ENCODE measurements at regions not wholly inside any gene's neighbourhood (a gene's known extent, or its start where the extent isn't known, plus 50 kb on each side); places are given as distances from the start of the nearest gene placed in this dataset.
A peak's percentile ranks its signal among the peaks of the same experiment; 100 is the strongest.

- CTCF ChIA-PET, result no interaction called here
- POLR2A ChIA-PET, result no interaction called here
- no peak for DNase-seq (ENCODE audit: extremely low spot score)
- no peak for TF ChIP-seq ZNF384 (IDR thresholded peaks at IDR 0.05)
Observed at GRCh38 chr16:73916829-73917594, 379.6 kb upstream of the PSMD7 start.

DNA sequence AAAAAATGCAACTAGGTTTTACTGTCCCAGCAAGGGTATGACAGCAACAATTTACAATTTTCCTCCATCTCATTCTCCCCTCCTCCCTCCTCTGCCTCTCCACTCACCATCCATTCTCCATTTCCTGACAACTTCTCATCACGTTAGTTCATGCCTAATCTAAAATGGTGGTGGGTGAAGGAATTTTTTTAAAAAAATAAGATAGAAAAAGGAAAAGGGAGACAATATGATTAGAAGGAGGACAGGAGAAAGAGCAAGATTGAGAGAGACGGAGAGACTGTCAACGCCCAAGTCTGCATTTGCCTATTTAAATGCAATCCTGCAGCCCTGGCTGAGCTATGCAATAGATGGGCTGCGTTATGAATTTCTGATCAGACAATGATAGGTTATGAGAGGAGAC lies 380.7 kb upstream of the PSMD7 start:
- no peak for DNase-seq (ENCODE audit: extremely low spot score)
- no peak for TF ChIP-seq ELF4 (IDR thresholded peaks at IDR 0.05)
- no peak for TF ChIP-seq L3MBTL2 (conservative IDR thresholded peaks at IDR 0.05)
- no peak for TF ChIP-seq FOXM1 (IDR thresholded peaks at IDR 0.05; ENCODE audit: borderline replicate concordance)
- no peak for TF ChIP-seq SUZ12 (IDR thresholded peaks at IDR 0.05)
- CTCF ChIA-PET, result no interaction called here
- POLR2A ChIA-PET, result no interaction called here

DNA sequence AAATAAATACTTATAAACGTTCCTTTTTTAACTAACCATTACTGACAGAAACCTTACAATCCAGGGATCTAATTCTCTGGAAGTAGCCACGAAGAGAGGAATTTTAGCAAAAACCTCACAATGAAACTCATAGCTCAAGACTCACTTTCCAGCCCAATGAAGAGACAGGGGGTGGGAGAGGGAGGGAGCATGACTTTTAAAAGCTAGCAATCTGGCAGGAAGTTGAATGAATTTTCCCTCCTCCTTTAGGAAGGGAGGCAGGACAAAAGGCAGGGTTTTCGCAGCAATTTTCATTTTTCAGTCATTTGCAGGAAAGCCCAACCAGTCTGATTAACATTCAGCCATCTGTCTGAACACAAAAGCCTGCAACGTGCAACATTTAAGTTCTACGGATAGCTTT lies 381.5 kb upstream of the PSMD7 start:
- ChIA-PET CTCF (no interaction called here), POLR2A (no interaction called here)
- TF ChIP-seq HDGF (IDR thresholded peaks at IDR 0.05; ENCODE audit: borderline replicate concordance), result no peak
- TF ChIP-seq FOXK2 (IDR thresholded peaks at IDR 0.05), result no peak
- TF ChIP-seq, protein P1, sequence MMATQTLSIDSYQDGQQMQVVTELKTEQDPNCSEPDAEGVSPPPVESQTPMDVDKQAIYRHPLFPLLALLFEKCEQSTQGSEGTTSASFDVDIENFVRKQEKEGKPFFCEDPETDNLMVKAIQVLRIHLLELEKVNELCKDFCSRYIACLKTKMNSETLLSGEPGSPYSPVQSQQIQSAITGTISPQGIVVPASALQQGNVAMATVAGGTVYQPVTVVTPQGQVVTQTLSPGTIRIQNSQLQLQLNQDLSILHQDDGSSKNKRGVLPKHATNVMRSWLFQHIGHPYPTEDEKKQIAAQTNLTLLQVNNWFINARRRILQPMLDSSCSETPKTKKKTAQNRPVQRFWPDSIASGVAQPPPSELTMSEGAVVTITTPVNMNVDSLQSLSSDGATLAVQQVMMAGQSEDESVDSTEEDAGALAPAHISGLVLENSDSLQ (IDR thresholded peaks at IDR 0.05), result no peak
- no peak for TF ChIP-seq FOXA1 (IDR thresholded peaks at IDR 0.05)
- DNase-seq (ENCODE audit: extremely low spot score), result no peak

- no peak for TF ChIP-seq NFRKB (IDR thresholded peaks at IDR 0.05)
- no peak for TF ChIP-seq ELF4 (IDR thresholded peaks at IDR 0.05)
- TF ChIP-seq LEF1 (IDR thresholded peaks at IDR 0.05; ENCODE audit: borderline replicate concordance), result no peak
- no peak for TF ChIP-seq ZNF384 (IDR thresholded peaks at IDR 0.05)
- no peak for TF ChIP-seq TARDBP (IDR thresholded peaks at IDR 0.05)
- no peak for TF ChIP-seq ARNT (IDR thresholded peaks at IDR 0.05)
- TF ChIP-seq SUZ12 (IDR thresholded peaks at IDR 0.05), result no peak
- no peak for TF ChIP-seq HDGF (IDR thresholded peaks at IDR 0.05; ENCODE audit: borderline replicate concordance)
- TF ChIP-seq CTBP1 (IDR thresholded peaks at IDR 0.05; ENCODE audit: borderline replicate concordance), result no peak
- POLR2A ChIA-PET, result no interaction called here
- DNase-seq (ENCODE audit: extremely low spot score), result no peak
- CTCF ChIA-PET, result no interaction called here
Observed at GRCh38 chr16:73912850-73913249, 383.8 kb upstream of the PSMD7 start.

DNA sequence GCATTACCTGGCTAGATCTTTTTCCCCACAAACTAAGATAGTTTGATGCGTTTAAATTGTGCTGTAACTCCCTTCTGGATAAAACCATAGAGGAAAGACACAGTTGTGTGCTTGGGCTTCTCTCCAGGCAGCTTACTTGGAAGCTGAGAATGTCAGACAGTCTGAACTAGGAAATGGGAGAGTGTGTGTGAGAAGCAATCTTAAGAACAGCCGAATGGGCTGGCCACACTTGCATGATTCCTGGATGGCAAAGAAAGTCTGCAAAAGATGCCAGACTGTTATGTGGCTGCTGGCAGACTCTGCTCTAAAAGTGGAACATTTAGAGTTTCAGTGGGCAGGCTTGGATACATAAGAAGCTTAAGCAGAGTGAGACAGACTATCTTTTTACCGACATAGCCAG lies 384.3 kb upstream of the PSMD7 start:
- ChIA-PET POLR2A (no interaction called here), CTCF (no interaction called here)
- TF ChIP-seq ZNF384 (IDR thresholded peaks at IDR 0.05) (no peak), HDGF (IDR thresholded peaks at IDR 0.05; ENCODE audit: borderline replicate concordance) (no peak), CTBP1 (IDR thresholded peaks at IDR 0.05; ENCODE audit: borderline replicate concordance) (no peak), LEF1 (IDR thresholded peaks at IDR 0.05; ENCODE audit: borderline replicate concordance) (no peak), SP1 (IDR thresholded peaks at IDR 0.05) (no peak), FOXK2 (IDR thresholded peaks at IDR 0.05) (no peak), ARNT (IDR thresholded peaks at IDR 0.05) (no peak), FOXA1 (IDR thresholded peaks at IDR 0.05) (no peak), L3MBTL2 (conservative IDR thresholded peaks at IDR 0.05) (no peak), FOXM1 (IDR thresholded peaks at IDR 0.05; ENCODE audit: borderline replicate concordance) (no peak), NFRKB (IDR thresholded peaks at IDR 0.05) (no peak), ELF4 (IDR thresholded peaks at IDR 0.05) (no peak)
- TF ChIP-seq, protein P1 (IDR thresholded peaks at IDR 0.05), result no peak
- no peak for DNase-seq (ENCODE audit: extremely low spot score)

- ChIA-PET POLR2A (no interaction called here), CTCF (no interaction called here)
- DNase-seq (ENCODE audit: extremely low spot score), result no peak
- no peak for TF ChIP-seq ARNT (IDR thresholded peaks at IDR 0.05)
- no peak for TF ChIP-seq NFRKB (IDR thresholded peaks at IDR 0.05)
- no peak for TF ChIP-seq LEF1 (IDR thresholded peaks at IDR 0.05; ENCODE audit: borderline replicate concordance)
- no peak for TF ChIP-seq SUZ12 (IDR thresholded peaks at IDR 0.05)
- no peak for TF ChIP-seq BHLHE40 (IDR thresholded peaks at IDR 0.05; ENCODE audit: borderline replicate concordance)
- TF ChIP-seq ELF4 (IDR thresholded peaks at IDR 0.05), result no peak
- TF ChIP-seq FOXK2 (IDR thresholded peaks at IDR 0.05), result no peak
- TF ChIP-seq FOXM1 (IDR thresholded peaks at IDR 0.05; ENCODE audit: borderline replicate concordance), result no peak
- no peak for TF ChIP-seq SP1 (IDR thresholded peaks at IDR 0.05)
- TF ChIP-seq, protein P1 (IDR thresholded peaks at IDR 0.05), result no peak
- no peak for TF ChIP-seq ZNF384 (IDR thresholded peaks at IDR 0.05)
- no peak for TF ChIP-seq FOXA1 (IDR thresholded peaks at IDR 0.05)
- no peak for TF ChIP-seq TARDBP (IDR thresholded peaks at IDR 0.05)
- no peak for TF ChIP-seq HDGF (IDR thresholded peaks at IDR 0.05; ENCODE audit: borderline replicate concordance)
- no peak for TF ChIP-seq CTBP1 (IDR thresholded peaks at IDR 0.05; ENCODE audit: borderline replicate concordance)
- TF ChIP-seq L3MBTL2 (conservative IDR thresholded peaks at IDR 0.05), result no peak
Observed at GRCh38 chr16:73909529-73910035, 387.0 kb upstream of the PSMD7 start.

GRCh38 chr16:73891129-73891542 lies 405.5 kb upstream of the PSMD7 start:
- CTCF ChIA-PET, result interaction anchor here (1.2 kb wide), 1 partner anchor 12 kb away, joined by 3 read pairs; no protein-coding TSS in a partner anchor
- TF ChIP-seq TARDBP (IDR thresholded peaks at IDR 0.05) (no peak), ZNF384 (IDR thresholded peaks at IDR 0.05) (no peak), FOXK2 (IDR thresholded peaks at IDR 0.05) (no peak), LEF1 (IDR thresholded peaks at IDR 0.05; ENCODE audit: borderline replicate concordance) (no peak), SUZ12 (IDR thresholded peaks at IDR 0.05) (no peak), FOXA1 (IDR thresholded peaks at IDR 0.05) (no peak), SP1 (IDR thresholded peaks at IDR 0.05) (no peak), BHLHE40 (IDR thresholded peaks at IDR 0.05; ENCODE audit: borderline replicate concordance) (no peak), L3MBTL2 (conservative IDR thresholded peaks at IDR 0.05) (no peak), HDGF (IDR thresholded peaks at IDR 0.05; ENCODE audit: borderline replicate concordance) (no peak), ELF4 (IDR thresholded peaks at IDR 0.05) (no peak), NFRKB (IDR thresholded peaks at IDR 0.05) (no peak), CTBP1 (IDR thresholded peaks at IDR 0.05; ENCODE audit: borderline replicate concordance) (no peak), FOXM1 (IDR thresholded peaks at IDR 0.05; ENCODE audit: borderline replicate concordance) (no peak)
- TF ChIP-seq, protein P1 (IDR thresholded peaks at IDR 0.05), result no peak
- POLR2A ChIA-PET, result interaction anchor here (1.5 kb wide), 1 partner anchor 10 kb away, joined by 4 read pairs; no protein-coding TSS in a partner anchor
- peak; percentile 10 for DNase-seq (ENCODE audit: extremely low spot score)

Measured in HEK293T (cell line).